Activated naive CD4-positive, alpha-beta T cell treated with anti-CD3 and anti-CD28 coated beads, Interleukin-2, amount 50 U/mL, for 24 hours (primary cell): ENCODE measurements at regions not wholly inside any gene's neighbourhood (a gene's known extent, or its start where the extent isn't known, plus 50 kb on each side); places are given as distances from the start of the nearest gene placed in this dataset.

Experiments used
- H3K27ac Mint-ChIP-seq: one replicate; pipeline ENCODE4 v1.8.0; 2021; ENCODE audit warnings: mild to moderate bottlenecking, mixed read lengths
- H3K27me3 Mint-ChIP-seq: one replicate; pipeline ENCODE4 v1.8.0; 2021; ENCODE audit warnings: mixed read lengths
- H3K36me3 Mint-ChIP-seq: one replicate; pipeline ENCODE4 v1.8.0; 2021; ENCODE audit warnings: mixed read lengths
- H3K4me1 Mint-ChIP-seq: one replicate; pipeline ENCODE4 v1.8.0; 2021; ENCODE audit warnings: mixed read lengths
- H3K4me3 Mint-ChIP-seq: one replicate; pipeline ENCODE4 v1.8.0; 2021; ENCODE audit warnings: mild to moderate bottlenecking, mixed read lengths
- H3K9me3 Mint-ChIP-seq: one replicate; pipeline ENCODE4 v1.8.0; 2021; ENCODE audit warnings: mixed read lengths

DNA sequence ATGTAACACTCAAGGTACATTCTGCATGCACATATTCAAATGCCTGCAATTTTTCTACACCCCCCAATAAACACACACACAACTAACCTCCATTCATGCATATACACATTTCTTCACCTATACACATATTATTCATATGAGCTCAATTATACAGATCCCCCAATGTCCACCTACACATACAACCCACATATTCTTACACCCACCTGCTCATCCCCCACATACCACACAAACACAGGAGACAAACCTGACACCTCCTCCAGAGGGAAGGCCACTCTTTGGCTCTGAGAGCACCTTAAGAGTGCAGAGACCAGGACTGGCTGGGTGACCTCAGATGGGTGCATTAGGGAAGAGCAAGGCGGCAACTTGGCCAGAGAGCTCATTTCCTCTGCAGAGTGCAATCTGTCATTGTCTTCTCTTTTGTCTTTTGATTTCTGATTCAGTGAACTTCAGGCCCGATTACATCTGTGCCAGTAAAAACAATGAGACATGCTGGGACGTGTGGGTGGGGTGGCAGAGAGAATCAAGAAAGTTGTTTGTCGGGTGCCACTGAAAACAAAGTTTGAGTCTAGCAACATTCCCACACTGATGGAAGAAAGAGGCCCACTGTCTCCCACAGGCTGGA, 208.4 kb downstream of the NXPE2 start:
- no peaks in the 10 kb centered on the region for H3K9me3 Mint-ChIP-seq
- no peaks in the 10 kb centered on the region for H3K36me3 Mint-ChIP-seq
- no peaks in the 10 kb centered on the region for H3K4me1 Mint-ChIP-seq
- H3K27ac Mint-ChIP-seq, result no peak overlapping the region
- H3K4me3 Mint-ChIP-seq, result no peak overlapping the region
- no peaks in the 10 kb centered on the region for H3K27me3 Mint-ChIP-seq

DNA sequence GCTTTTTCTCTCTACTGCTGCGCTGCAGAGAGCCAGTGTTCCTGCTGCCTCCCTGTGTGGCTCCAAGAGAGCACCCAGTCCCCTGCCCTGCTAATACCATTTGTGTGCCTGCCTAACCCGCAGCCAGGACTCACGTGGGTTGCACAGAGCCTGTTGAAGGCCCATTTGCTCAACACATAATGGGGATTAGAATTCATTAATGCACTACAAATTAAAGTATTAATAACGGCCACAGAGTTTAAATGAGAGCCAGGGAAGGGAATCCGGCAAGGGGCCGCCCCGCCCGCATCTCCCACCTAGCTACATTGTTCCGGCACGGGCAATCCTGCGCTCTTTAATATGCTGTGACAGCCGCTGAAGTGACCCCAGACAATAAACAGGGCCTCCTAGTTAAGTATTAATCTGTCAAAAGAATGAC, 211.3 kb downstream of the NXPE2 start:
- Mint-ChIP-seq H3K4me3 (no peak overlapping the region), H3K36me3 (no peaks in the 10 kb centered on the region), H3K27ac (no peak overlapping the region), H3K4me1 (no peaks in the 10 kb centered on the region), H3K9me3 (no peaks in the 10 kb centered on the region), H3K27me3 (no peaks in the 10 kb centered on the region)

- no peak overlapping the region for H3K4me3 Mint-ChIP-seq
- H3K9me3 Mint-ChIP-seq, result no peaks in the 10 kb centered on the region
- no peaks in the 10 kb centered on the region for H3K27me3 Mint-ChIP-seq
- H3K27ac Mint-ChIP-seq, result no peak overlapping the region
- no peaks in the 10 kb centered on the region for H3K4me1 Mint-ChIP-seq
- H3K36me3 Mint-ChIP-seq, result no peaks in the 10 kb centered on the region
These were observed 211.7 kb downstream of the NXPE2 start for GRCh38 chr11:114890038-114890437.

DNA sequence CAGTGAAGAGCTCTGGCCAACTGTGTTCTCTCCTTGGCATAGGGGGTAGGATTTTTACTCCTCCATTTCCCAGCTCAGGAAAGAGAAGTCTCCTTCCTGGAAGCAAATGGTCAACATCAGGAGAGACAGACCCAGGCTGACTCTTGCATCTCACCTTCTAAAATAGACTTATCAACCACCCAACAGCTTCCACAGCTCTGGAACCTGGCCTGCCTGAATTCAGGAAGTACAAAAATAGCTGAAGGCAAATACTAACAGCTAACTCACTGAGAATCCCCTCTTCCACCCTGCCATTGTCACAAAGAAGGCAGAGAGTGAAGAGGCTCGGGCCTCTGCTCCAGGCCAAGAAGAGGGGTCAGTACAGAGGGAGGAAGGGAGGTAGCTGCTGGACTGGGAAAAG, 213.6 kb downstream of the NXPE2 start:
- no peaks in the 10 kb centered on the region for H3K4me1 Mint-ChIP-seq
- H3K9me3 Mint-ChIP-seq, result no peaks in the 10 kb centered on the region
- H3K27me3 Mint-ChIP-seq, result no peaks in the 10 kb centered on the region
- no peaks in the 10 kb centered on the region for H3K36me3 Mint-ChIP-seq
- no peak overlapping the region for H3K4me3 Mint-ChIP-seq
- no peak overlapping the region for H3K27ac Mint-ChIP-seq

GRCh38 chr11:114892381-114893197, 214.3 kb downstream of the NXPE2 start:
- Mint-ChIP-seq H3K4me1 (no peaks in the 10 kb centered on the region), H3K4me3 (no peak overlapping the region), H3K36me3 (no peaks in the 10 kb centered on the region), H3K27ac (no peak overlapping the region), H3K27me3 (no peaks in the 10 kb centered on the region), H3K9me3 (no peaks in the 10 kb centered on the region)

GRCh38 chr11:114893329-114893728, 215.0 kb downstream of the NXPE2 start:
- Mint-ChIP-seq H3K27me3 (no peaks in the 10 kb centered on the region), H3K27ac (no peak overlapping the region), H3K9me3 (no peaks in the 10 kb centered on the region), H3K4me1 (no peaks in the 10 kb centered on the region), H3K36me3 (no peaks in the 10 kb centered on the region), H3K4me3 (no peak overlapping the region)

- Mint-ChIP-seq H3K36me3 (peaks cover 2% of the 10 kb centered on the region), H3K4me3 (no peak overlapping the region), H3K9me3 (peaks cover 8% of the 10 kb centered on the region), H3K4me1 (no peaks in the 10 kb centered on the region), H3K27ac (no peak overlapping the region), H3K27me3 (peaks cover 3% of the 10 kb centered on the region)
These were observed 218.3 kb downstream of the NXPE2 start for GRCh38 chr11:114896594-114896993.

DNA sequence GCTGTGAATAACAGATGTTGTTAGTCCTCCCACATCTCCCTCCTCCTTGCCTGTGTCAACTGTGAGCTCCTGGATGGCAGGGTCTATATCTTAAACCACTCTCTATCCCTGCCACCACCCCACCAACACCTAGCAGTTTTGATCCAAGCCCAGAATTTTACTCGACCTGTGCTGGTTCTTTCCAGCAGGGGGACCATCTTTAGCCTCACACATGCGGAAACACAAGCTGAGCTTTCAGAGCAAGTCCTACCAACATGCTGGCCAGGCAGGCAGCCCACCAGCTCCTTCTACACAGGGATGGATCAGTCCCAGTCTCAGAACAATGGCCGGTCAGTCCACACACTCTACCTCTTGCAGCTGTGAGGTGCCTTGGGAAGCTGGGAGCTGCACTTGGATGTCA, 231.5 kb downstream of the NXPE2 start:
- Mint-ChIP-seq H3K27ac (no peak overlapping the region), H3K4me3 (no peak overlapping the region), H3K27me3 (peaks cover 2% of the 10 kb centered on the region), H3K4me1 (no peaks in the 10 kb centered on the region), H3K9me3 (no peaks in the 10 kb centered on the region), H3K36me3 (no peaks in the 10 kb centered on the region)

DNA sequence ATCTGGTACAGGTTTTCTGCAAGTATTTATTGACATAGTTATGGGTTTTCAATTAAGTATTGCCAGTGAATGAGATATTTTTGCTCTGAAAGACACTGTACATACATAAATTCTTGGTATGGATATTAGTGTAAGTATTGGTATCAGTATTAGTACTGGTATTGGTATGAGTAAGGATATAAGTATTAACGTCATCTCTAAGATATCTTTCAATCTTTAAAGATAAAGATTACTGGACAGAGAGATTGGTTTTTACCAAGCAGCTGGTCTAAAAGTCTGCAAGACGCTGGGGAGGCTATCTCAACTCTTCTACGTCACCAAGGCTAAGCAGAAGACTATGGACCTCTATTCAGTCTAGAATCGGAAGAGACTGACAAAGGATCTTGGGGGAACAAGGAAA, 234.5 kb downstream of the NXPE2 start:
- Mint-ChIP-seq H3K4me1 (no peaks in the 10 kb centered on the region), H3K4me3 (no peak overlapping the region), H3K9me3 (no peaks in the 10 kb centered on the region), H3K36me3 (no peaks in the 10 kb centered on the region), H3K27me3 (peaks cover 2% of the 10 kb centered on the region), H3K27ac (no peak overlapping the region)

- Mint-ChIP-seq H3K9me3 (no peaks in the 10 kb centered on the region), H3K4me3 (no peak overlapping the region), H3K27me3 (peaks cover 4% of the 10 kb centered on the region), H3K4me1 (no peaks in the 10 kb centered on the region), H3K36me3 (no peaks in the 10 kb centered on the region), H3K27ac (no peak overlapping the region)
These were observed 236.1 kb downstream of the NXPE2 start for GRCh38 chr11:114914231-114915005.

DNA sequence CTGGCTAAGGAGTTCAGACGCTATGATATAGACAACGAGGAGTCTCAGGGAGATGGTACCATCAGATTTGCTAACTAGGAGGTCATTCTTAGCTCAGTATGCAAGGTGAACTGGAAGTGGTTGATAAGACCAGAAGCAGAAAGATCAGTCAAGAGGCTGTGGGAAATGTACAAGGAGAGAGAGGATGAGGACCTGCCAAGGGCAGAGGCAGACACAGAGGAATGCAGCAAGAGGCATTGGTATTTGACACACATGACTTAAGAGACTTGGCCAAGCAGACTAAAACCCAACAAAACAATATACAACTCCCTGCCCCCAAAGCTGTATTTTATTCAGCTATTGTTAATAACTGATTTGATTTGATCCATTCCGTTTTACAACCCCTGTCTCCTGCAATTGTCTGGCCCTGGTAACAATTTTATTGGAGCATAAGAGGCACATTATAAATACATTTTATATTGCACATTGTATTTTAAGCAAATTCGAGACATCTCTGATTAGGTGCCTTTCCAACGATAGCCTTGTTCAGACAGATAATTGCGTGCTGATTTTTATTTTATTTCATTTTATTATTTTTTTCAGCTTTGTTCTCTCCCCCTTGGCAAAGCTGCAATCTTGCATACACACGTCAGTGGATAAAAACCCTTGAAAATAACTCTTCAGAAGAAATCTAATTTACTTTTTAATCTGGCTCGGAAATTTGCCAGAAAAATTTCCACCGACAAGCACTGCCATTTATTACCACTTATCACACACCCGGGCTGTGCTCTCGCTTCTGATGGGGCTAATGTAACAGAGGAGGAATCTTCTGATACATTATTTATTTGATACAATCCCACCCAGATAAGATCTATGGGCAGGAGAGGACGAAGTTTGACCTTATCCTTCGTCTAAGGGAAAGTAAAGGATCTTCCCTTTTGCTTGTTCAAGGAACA, 237.8 kb downstream of the NXPE2 start:
- no peak overlapping the region for H3K4me3 Mint-ChIP-seq
- no peak overlapping the region for H3K27ac Mint-ChIP-seq
- no peaks in the 10 kb centered on the region for H3K4me1 Mint-ChIP-seq
- peaks cover 2% of the 10 kb centered on the region for H3K27me3 Mint-ChIP-seq
- no peaks in the 10 kb centered on the region for H3K9me3 Mint-ChIP-seq
- H3K36me3 Mint-ChIP-seq, result no peaks in the 10 kb centered on the region

GRCh38 chr11:114918286-114918685, 240.0 kb downstream of the NXPE2 start:
- Mint-ChIP-seq H3K9me3 (no peaks in the 10 kb centered on the region), H3K4me3 (no peak overlapping the region), H3K27ac (no peak overlapping the region), H3K36me3 (no peaks in the 10 kb centered on the region), H3K27me3 (peaks cover 2% of the 10 kb centered on the region), H3K4me1 (no peaks in the 10 kb centered on the region)

DNA sequence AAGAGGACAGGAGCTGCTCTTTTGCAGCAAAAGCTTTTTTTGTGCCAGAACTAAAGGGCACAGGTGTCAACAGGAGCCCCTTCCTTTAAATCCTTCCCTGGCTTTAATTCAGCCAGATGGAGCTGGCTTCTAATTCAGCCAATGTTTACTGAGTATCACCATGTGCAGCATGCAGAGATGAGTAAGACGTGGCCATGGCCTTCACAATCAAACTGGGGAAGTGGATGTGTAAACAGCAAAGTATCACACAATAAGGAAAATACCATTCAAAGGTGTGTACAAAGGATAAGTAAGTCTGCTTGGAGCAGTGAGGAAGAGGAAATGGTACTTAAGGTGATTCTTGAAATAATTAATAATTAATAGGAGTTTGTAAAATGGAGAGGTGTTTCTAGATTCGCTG, 243.4 kb downstream of the NXPE2 start:
- no peak overlapping the region for H3K27ac Mint-ChIP-seq
- H3K9me3 Mint-ChIP-seq, result no peaks in the 10 kb centered on the region
- no peaks in the 10 kb centered on the region for H3K4me1 Mint-ChIP-seq
- no peak overlapping the region for H3K4me3 Mint-ChIP-seq
- peaks cover 2% of the 10 kb centered on the region for H3K27me3 Mint-ChIP-seq
- no peaks in the 10 kb centered on the region for H3K36me3 Mint-ChIP-seq

DNA sequence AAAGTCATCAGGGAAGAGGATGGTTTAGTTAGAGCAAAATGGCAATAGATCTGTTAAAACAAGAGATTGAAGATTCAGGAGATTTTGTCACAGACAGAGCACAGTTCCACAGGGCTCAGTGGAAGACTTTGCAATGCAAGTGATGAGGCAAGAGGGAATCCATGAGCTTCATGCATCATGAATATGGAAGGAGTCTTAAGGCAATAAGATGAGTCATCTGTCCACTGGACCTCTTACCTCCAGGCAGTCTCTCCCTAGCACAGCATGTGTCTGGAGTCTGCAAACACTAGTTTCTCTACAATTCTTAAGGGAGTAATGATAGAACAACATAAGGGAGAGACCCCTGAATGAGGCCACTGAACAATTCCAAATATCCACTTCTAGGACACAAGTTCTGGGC, 245.7 kb downstream of the NXPE2 start:
- H3K36me3 Mint-ChIP-seq, result no peaks in the 10 kb centered on the region
- no peaks in the 10 kb centered on the region for H3K9me3 Mint-ChIP-seq
- H3K4me3 Mint-ChIP-seq, result no peak overlapping the region
- H3K27ac Mint-ChIP-seq, result no peak overlapping the region
- no peaks in the 10 kb centered on the region for H3K27me3 Mint-ChIP-seq
- H3K4me1 Mint-ChIP-seq, result no peaks in the 10 kb centered on the region

GRCh38 chr11:114925591-114925990, 247.3 kb downstream of the NXPE2 start:
- Mint-ChIP-seq H3K27ac (no peak overlapping the region), H3K36me3 (no peaks in the 10 kb centered on the region), H3K4me3 (no peak overlapping the region), H3K4me1 (no peaks in the 10 kb centered on the region), H3K9me3 (no peaks in the 10 kb centered on the region), H3K27me3 (no peaks in the 10 kb centered on the region)
